Peyer's patch (tissue), 4 donors: ENCODE measurements at regions not wholly inside any gene's neighbourhood (a gene's known extent, or its start where the extent isn't known, plus 50 kb on each side); places are given as distances from the start of the nearest gene placed in this dataset.

Source experiments
- CTCF ChIP-seq, 6 experiments: fragments of 450-650 bp in 4 of 6; fragments of 200-600 bp in 2 of 6; sonication (generic) in 1 of 6; IDR thresholded peaks; one replicate each; pipeline ENCODE4 v1.5.1; 2017 to 2019; ENCODE audit warnings: antibody characterized with exemption in 6 of 6, mild to moderate bottlenecking in 3 of 6, moderate library complexity in 1 of 6
- POLR2A ChIP-seq, 2 donors: fragments of 450-650 bp; IDR thresholded peaks; one replicate each; pipeline ENCODE4 v1.5.1; 2017; ENCODE audit warnings: antibody characterized with exemption in 2 of 2, mild to moderate bottlenecking in 2 of 2, moderate library complexity in 2 of 2

DNA sequence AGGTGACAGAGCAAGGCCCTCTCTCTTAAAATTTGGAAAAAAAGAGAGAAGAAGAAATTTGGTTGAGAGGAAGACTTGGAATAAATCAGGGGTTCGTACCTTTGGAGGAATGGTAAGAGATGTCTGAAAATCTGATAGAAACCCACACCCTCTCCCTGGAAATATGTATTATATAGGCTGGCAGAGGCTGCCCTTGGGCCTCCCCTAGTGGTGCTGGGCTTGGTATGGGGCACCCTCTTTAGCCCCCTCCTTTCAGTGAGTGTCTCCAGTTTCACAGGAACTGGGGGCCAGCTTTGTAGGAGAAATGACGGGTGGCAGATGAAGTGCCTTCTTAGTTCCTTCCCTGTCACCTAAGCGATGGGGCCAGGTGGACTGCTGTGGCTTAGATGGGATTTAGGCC, 82.9 kb upstream of the SLC2A1 start:
- peak in 1 of 6 experiments; percentile 6 for TF ChIP-seq CTCF (IDR thresholded peaks at IDR 0.05)
- no peak for TF ChIP-seq POLR2A (IDR thresholded peaks at IDR 0.05)
